KBM-7 (cell line): ENCODE measurements at regions not wholly inside any gene's neighbourhood (a gene's known extent, or its start where the extent isn't known, plus 50 kb on each side); places are given as distances from the start of the nearest gene placed in this dataset.
"Not testable (repeated sequence)": the region's sequence is repeated elsewhere in the genome, so short reads cannot be mapped to it uniquely, and the experiment has no call there.

Source experiments
- DNase-seq: peaks from one replicate; pipeline ENCODE4 v3.0.0-alpha.2; 2015
- in situ Hi-C: fragments of 300-500 bp; cut with MboI; formaldehyde crosslinking; loops from 2 replicates; pipeline ENCODE4 v1.14.3; 2020; ENCODE audit warnings: low sequenced_read_pairs, low pct_unique_long_range_greater_than_20kb, mixed read lengths

- no peak for DNase-seq
- in situ Hi-C loops, result no loop called here
These were observed 90.2 kb upstream of the CARD11 start for GRCh38 chr7:3133811-3134385.

- DNase-seq, result no peak
- in situ Hi-C loops, result no loop called here
These were observed 91.1 kb upstream of the CARD11 start for GRCh38 chr7:3134745-3135144.

- in situ Hi-C loops, result no loop called here
These were observed 92.0 kb upstream of the CARD11 start for GRCh38 chr7:3135626-3136025.

GRCh38 chr7:3138206-3138605, 94.5 kb upstream of the CARD11 start:
- in situ Hi-C loops, result no loop called here
- DNase-seq, result no peak

More at GRCh38 chr7:3135626-3136025, 92.0 kb upstream of the CARD11 start:
- DNase-seq, result no peak

- in situ Hi-C loops, result no loop called here
- DNase-seq, result no peak
These were observed 95.3 kb upstream of the CARD11 start for GRCh38 chr7:3138997-3139396.

GRCh38 chr7:3140834-3141233, 97.2 kb upstream of the CARD11 start:
- DNase-seq, result no peak
- in situ Hi-C loops, result no loop called here

- in situ Hi-C loops, result no loop called here
- DNase-seq, result no peak
These were observed 97.7 kb upstream of the CARD11 start for GRCh38 chr7:3141326-3141725.

GRCh38 chr7:3143869-3144775, 100.5 kb upstream of the CARD11 start:
- no peak for DNase-seq
- in situ Hi-C loops, result no loop called here

GRCh38 chr7:3144776-3145125, 101.1 kb upstream of the CARD11 start:
- DNase-seq, in situ Hi-C loops: not testable (repeated sequence)

- in situ Hi-C loops, result no loop called here
- no peak for DNase-seq
These were observed 103.0 kb upstream of the CARD11 start for GRCh38 chr7:3146571-3147226.

- DNase-seq, in situ Hi-C loops: not testable (repeated sequence)
These were observed 104.8 kb upstream of the CARD11 start for GRCh38 chr7:3148471-3148870.

- DNase-seq, result no peak
- in situ Hi-C loops, result no loop called here
These were observed 105.7 kb upstream of the CARD11 start for GRCh38 chr7:3149231-3149995.

GRCh38 chr7:3150027-3150426, 106.4 kb upstream of the CARD11 start:
- peak; percentile 61 for DNase-seq
- in situ Hi-C loops, result loop anchor here (10.0 kb wide), 1 partner anchor 275 kb away; no protein-coding TSS in a partner anchor

GRCh38 chr7:3151784-3152183, 108.1 kb upstream of the CARD11 start:
- in situ Hi-C loops, result loop anchor here (10.0 kb wide), 1 partner anchor 277 kb away; no protein-coding TSS in a partner anchor
- no peak for DNase-seq

GRCh38 chr7:3152714-3153113, 109.0 kb upstream of the CARD11 start:
- DNase-seq, result no peak
- in situ Hi-C loops, result loop anchor here (10.0 kb wide), 1 partner anchor 278 kb away; no protein-coding TSS in a partner anchor

GRCh38 chr7:3153118-3153517, 109.5 kb upstream of the CARD11 start:
- no peak for DNase-seq
- in situ Hi-C loops, result loop anchor here (10.0 kb wide), 1 partner anchor 278 kb away; no protein-coding TSS in a partner anchor

- in situ Hi-C loops, result loop anchor here (10.0 kb wide), 1 partner anchor 280 kb away; no protein-coding TSS in a partner anchor
These were observed 110.7 kb upstream of the CARD11 start for GRCh38 chr7:3154317-3154716.

GRCh38 chr7:3154881-3155494, 111.3 kb upstream of the CARD11 start:
- DNase-seq, result peak; percentile 84
- in situ Hi-C loops, result loop anchor here (10.0 kb wide), 1 partner anchor 280 kb away; no protein-coding TSS in a partner anchor

More at GRCh38 chr7:3154317-3154716, 110.7 kb upstream of the CARD11 start:
- no peak for DNase-seq
